Uterus (tissue), 3 donors: ENCODE measurements at regions not wholly inside any gene's neighbourhood (a gene's known extent, or its start where the extent isn't known, plus 50 kb on each side); places are given as distances from the start of the nearest gene placed in this dataset.

ENCODE experiments used
- DNase-seq, 2 donors: peaks; one replicate each; pipeline ENCODE4 v3.0.0-alpha.2; 2019 to 2020
- H3K27ac ChIP-seq, 2 donors: fragments of 200-600 bp; sonication (generic); 1 replicate in 1 of 2; 2 replicates in 1 of 2; pipeline ENCODE4 v1.5.1; 2016 to 2018
- H3K27me3 ChIP-seq, 2 donors: fragments of 200-600 bp; sonication (generic); one replicate each; pipeline ENCODE4 v1.5.1; 2018 to 2019; ENCODE audit warnings: control low read depth in 1 of 2
- H3K36me3 ChIP-seq, 2 donors: fragments of 200-600 bp; sonication (generic); one replicate each; pipeline ENCODE4 v1.5.1; 2019; ENCODE audit warnings: control low read depth in 1 of 2
- H3K4me1 ChIP-seq, 2 donors: fragments of 200-600 bp; sonication (generic); one replicate each; pipeline ENCODE4 v1.5.1; 2018 to 2019; ENCODE audit warnings: control low read depth in 1 of 2
- H3K4me3 ChIP-seq, 2 donors: fragments of 200-600 bp; sonication (generic); 1 replicate in 1 of 2; 2 replicates in 1 of 2; pipeline ENCODE4 v1.5.1; 2018 to 2019; ENCODE audit warnings: mild to moderate bottlenecking in 1 of 2
- H3K9me3 ChIP-seq, 2 donors: fragments of 200-600 bp; sonication (generic); one replicate each; pipeline ENCODE4 v1.5.1; 2019; ENCODE audit warnings: control low read depth in 1 of 2
- POLR2A ChIP-seq, 2 donors: fragments of 450-650 bp; IDR thresholded peaks; one replicate each; pipeline ENCODE4 v1.6.1; 2016; ENCODE audit warnings: antibody characterized with exemption in 2 of 2, mild to moderate bottlenecking in 1 of 2, moderate library complexity in 1 of 2
- intact Hi-C: fragments of 100-400 bp; cut with DNase I; formaldehyde crosslinking; loops from one replicate; pipeline ENCODE4 v1.15.1; 2023; ENCODE audit warnings: low total_unique reads
- TF ChIP-seq, protein P1 (sequence below), 4 experiments: fragments of 200-600 bp in 2 of 4; fragments of 450-650 bp in 2 of 4; sonication (generic) in 2 of 4; IDR thresholded peaks; one replicate each; pipeline ENCODE4 v1.5.1; 2016 to 2019; ENCODE audit warnings: antibody characterized with exemption in 4 of 4, mild to moderate bottlenecking in 2 of 4, moderate library complexity in 1 of 4
- donor health status: DM: yes; HTN: yes; CAD: no.

DNA sequence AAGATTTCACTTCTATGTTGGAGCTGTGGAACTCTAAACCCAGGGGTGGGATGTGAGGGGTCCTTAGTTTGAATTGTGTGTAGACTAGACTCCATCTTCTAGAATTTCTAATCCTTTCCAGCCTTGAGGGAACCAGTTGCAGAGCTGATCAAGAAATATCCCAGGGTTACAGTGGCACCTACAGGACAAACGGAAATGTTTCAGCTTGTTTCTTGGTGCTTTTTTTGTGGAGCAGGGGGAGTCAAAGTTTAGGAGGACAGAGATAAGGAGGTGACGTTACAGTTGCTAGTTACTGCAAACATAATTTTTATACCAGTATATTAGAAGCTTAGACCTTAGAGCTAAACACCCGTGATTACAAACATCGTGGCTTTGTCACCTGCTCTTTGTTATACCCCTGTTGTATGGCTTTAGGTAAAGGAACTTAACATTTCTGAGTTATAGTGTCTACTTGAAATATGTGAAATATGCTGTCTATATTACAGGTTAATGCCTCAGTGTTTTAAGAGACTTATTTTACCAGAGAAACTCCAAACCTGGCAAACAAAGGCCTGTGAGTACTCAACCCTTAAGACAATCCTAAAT lies 84.5 kb upstream of the DYNC1I1 start:
- H3K27me3 ChIP-seq: no peaks in the 10 kb centered on the region
- no peaks in the 10 kb centered on the region for H3K4me1 ChIP-seq
- no peak for TF ChIP-seq POLR2A (IDR thresholded peaks at IDR 0.05)
- TF ChIP-seq, protein P1, sequence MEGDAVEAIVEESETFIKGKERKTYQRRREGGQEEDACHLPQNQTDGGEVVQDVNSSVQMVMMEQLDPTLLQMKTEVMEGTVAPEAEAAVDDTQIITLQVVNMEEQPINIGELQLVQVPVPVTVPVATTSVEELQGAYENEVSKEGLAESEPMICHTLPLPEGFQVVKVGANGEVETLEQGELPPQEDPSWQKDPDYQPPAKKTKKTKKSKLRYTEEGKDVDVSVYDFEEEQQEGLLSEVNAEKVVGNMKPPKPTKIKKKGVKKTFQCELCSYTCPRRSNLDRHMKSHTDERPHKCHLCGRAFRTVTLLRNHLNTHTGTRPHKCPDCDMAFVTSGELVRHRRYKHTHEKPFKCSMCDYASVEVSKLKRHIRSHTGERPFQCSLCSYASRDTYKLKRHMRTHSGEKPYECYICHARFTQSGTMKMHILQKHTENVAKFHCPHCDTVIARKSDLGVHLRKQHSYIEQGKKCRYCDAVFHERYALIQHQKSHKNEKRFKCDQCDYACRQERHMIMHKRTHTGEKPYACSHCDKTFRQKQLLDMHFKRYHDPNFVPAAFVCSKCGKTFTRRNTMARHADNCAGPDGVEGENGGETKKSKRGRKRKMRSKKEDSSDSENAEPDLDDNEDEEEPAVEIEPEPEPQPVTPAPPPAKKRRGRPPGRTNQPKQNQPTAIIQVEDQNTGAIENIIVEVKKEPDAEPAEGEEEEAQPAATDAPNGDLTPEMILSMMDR (IDR thresholded peaks at IDR 0.05): peak; percentile 24 to 57 (median 40)
- H3K4me3 ChIP-seq: no peak overlapping the region
- no peaks in the 10 kb centered on the region for H3K36me3 ChIP-seq
- H3K9me3 ChIP-seq: no peaks in the 10 kb centered on the region
- no peak overlapping the region for H3K27ac ChIP-seq
- no peak for DNase-seq
- intact Hi-C loops: loop anchor here (5.0 kb wide), 1 partner anchor 161 kb away; no protein-coding TSS in a partner anchor

- intact Hi-C loops: loop anchor here (5.0 kb wide), 1 partner anchor 159 kb away; no protein-coding TSS in a partner anchor
- peak; percentile 52 to 55 for DNase-seq
- H3K27ac ChIP-seq: no peak overlapping the region
These were observed 86.2 kb upstream of the DYNC1I1 start for GRCh38 chr7:95686109-95686508.

GRCh38 chr7:95684505-95684904 lies 87.8 kb upstream of the DYNC1I1 start:
- H3K4me3 ChIP-seq: no peak overlapping the region
- intact Hi-C loops: loop anchor here (5.0 kb wide), 1 partner anchor 142 kb away; no protein-coding TSS in a partner anchor
- H3K27ac ChIP-seq: peak overlapping the region in 1 of 2 donors; percentile 57
- DNase-seq: no peak
- H3K4me1 ChIP-seq: no peaks in the 10 kb centered on the region
- TF ChIP-seq, protein P1 (IDR thresholded peaks at IDR 0.05): no peak
- no peak for TF ChIP-seq POLR2A (IDR thresholded peaks at IDR 0.05)
- H3K36me3 ChIP-seq: no peaks in the 10 kb centered on the region
- H3K27me3 ChIP-seq: no peaks in the 10 kb centered on the region
- H3K9me3 ChIP-seq: no peaks in the 10 kb centered on the region

More at GRCh38 chr7:95686109-95686508, 86.2 kb upstream of the DYNC1I1 start:
- H3K36me3 ChIP-seq: no peaks in the 10 kb centered on the region
- H3K9me3 ChIP-seq: no peaks in the 10 kb centered on the region
- no peak overlapping the region for H3K4me3 ChIP-seq
- no peaks in the 10 kb centered on the region for H3K27me3 ChIP-seq
- TF ChIP-seq POLR2A (IDR thresholded peaks at IDR 0.05): no peak
- TF ChIP-seq, protein P1 (IDR thresholded peaks at IDR 0.05): peak; percentile 50 to 68 (median 58)
- H3K4me1 ChIP-seq: no peaks in the 10 kb centered on the region

DNA sequence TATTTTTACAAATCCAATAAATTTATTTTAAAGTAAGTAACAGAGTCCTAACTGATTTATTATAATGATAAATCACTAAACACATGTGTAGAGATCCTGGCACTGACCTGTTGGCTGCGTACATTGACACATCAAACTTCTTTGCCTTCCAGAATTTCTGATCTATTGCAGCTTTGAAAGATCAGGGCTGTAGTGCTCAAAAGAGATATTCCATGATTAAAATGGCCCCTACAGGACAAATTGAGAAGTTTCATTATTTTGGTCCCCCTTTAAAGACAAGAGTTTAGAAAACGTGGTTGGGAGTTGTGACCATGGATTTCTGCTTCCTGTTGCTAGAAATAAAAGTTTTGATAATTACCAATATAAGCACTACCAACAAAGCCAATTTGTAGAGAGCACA lies 87.7 kb upstream of the PDK4 start:
- Histone ChIP-seq H3K4me1 (no peaks in the 10 kb centered on the region), H3K36me3 (no peaks in the 10 kb centered on the region), H3K4me3 (no peak overlapping the region), H3K9me3 (no peaks in the 10 kb centered on the region), H3K27me3 (no peaks in the 10 kb centered on the region), H3K27ac (peak overlapping the region in 1 of 2 donors; percentile 57)
- no peak for TF ChIP-seq POLR2A (IDR thresholded peaks at IDR 0.05)
- TF ChIP-seq, protein P1 (IDR thresholded peaks at IDR 0.05): peak; percentile 58 to 87 (median 68)
- intact Hi-C loops: loop anchor here (5.0 kb wide), 1 partner anchor 142 kb away; no protein-coding TSS in a partner anchor
- no peak for DNase-seq

GRCh38 chr7:95682913-95683312 lies 86.6 kb upstream of the PDK4 start:
- DNase-seq: no peak
- Histone ChIP-seq H3K27ac (peak overlapping the region in 1 of 2 donors; percentile 57), H3K4me1 (no peaks in the 10 kb centered on the region), H3K9me3 (no peaks in the 10 kb centered on the region), H3K4me3 (no peak overlapping the region), H3K27me3 (no peaks in the 10 kb centered on the region), H3K36me3 (no peaks in the 10 kb centered on the region)
- TF ChIP-seq, protein P1 (IDR thresholded peaks at IDR 0.05): no peak
- no peak for TF ChIP-seq POLR2A (IDR thresholded peaks at IDR 0.05)
- intact Hi-C loops: loop anchor here (5.0 kb wide), 1 partner anchor 141 kb away; no protein-coding TSS in a partner anchor
